Ectodermal cell (in vitro differentiated cells): ENCODE measurements at regions not wholly inside any gene's neighbourhood (a gene's known extent, or its start where the extent isn't known, plus 50 kb on each side); places are given as distances from the start of the nearest gene placed in this dataset.
"Not testable (repeated sequence)": the region's sequence is repeated elsewhere in the genome, so short reads cannot be mapped to it uniquely, and the experiment has no call there.

Experiments used
- H3K27ac ChIP-seq: 2 replicates; pipeline ENCODE4 v1.7.0; 2013; ENCODE audit warnings: mild to moderate bottlenecking, low read depth, low read length; ENCODE audit not compliant: insufficient read depth, poor library complexity, severe bottlenecking
- H3K27me3 ChIP-seq: 2 replicates; pipeline ENCODE4 v1.7.0; 2013; ENCODE audit warnings: mild to moderate bottlenecking, low read length; ENCODE audit not compliant: insufficient read depth, control insufficient read depth, poor library complexity, severe bottlenecking
- H3K36me3 ChIP-seq: one replicate; pipeline ENCODE4 v1.7.0; 2013; ENCODE audit warnings: low read length; ENCODE audit not compliant: control insufficient read depth, insufficient read depth
- H3K4me1 ChIP-seq: one replicate; pipeline ENCODE4 v1.7.0; 2013; ENCODE audit warnings: low read length; ENCODE audit not compliant: control insufficient read depth, insufficient read depth
- H3K4me3 ChIP-seq: 2 replicates; pipeline ENCODE4 v1.7.0; 2013; ENCODE audit warnings: low read depth, low read length, control low read depth; ENCODE audit not compliant: insufficient read depth
- H3K9me3 ChIP-seq: 2 replicates; pipeline ENCODE4 v1.7.0; 2013; ENCODE audit warnings: mild to moderate bottlenecking, low read length, moderate library complexity; ENCODE audit not compliant: control insufficient read depth
- WGBS, 2 experiments: methylation state at CpG; one replicate each; pipeline ENCODE4 v1.1.7; 2013; ENCODE audit warnings: missing lambda C conversion rate in 2 of 2; 5-methylcytosine and 5-hydroxymethylcytosine counted together

GRCh38 chr6:12537389-12537788 is 179.2 kb upstream of the PHACTR1 start:
- Histone ChIP-seq H3K9me3 (no peaks in the 10 kb centered on the region), H3K27me3 (no peaks in the 10 kb centered on the region), H3K4me3 (no peak overlapping the region), H3K36me3 (no peaks in the 10 kb centered on the region), H3K27ac (no peak overlapping the region), H3K4me1 (no peaks in the 10 kb centered on the region)
- WGBS, 2 experiments: 89% methylated on average over 4 of the region's 5 CpGs

- H3K4me3 ChIP-seq: no peak overlapping the region
- no peaks in the 10 kb centered on the region for H3K4me1 ChIP-seq
- no peaks in the 10 kb centered on the region for H3K27me3 ChIP-seq
- H3K9me3 ChIP-seq: no peaks in the 10 kb centered on the region
- no peak overlapping the region for H3K27ac ChIP-seq
- no peaks in the 10 kb centered on the region for H3K36me3 ChIP-seq
- 93 to 96% methylated on average over 9 of the region's 9 CpGs for WGBS, 2 experiments
Measured at GRCh38 chr6:12538881-12539357, 177.6 kb upstream of the PHACTR1 start.

- H3K4me3 ChIP-seq, H3K27me3 ChIP-seq: not testable (repeated sequence)
- WGBS, 2 experiments: 93 to 100% methylated on average over 3 to 4 of the region's 4 CpGs
Measured at GRCh38 chr6:12542319-12543115, 174.1 kb upstream of the PHACTR1 start.

DNA sequence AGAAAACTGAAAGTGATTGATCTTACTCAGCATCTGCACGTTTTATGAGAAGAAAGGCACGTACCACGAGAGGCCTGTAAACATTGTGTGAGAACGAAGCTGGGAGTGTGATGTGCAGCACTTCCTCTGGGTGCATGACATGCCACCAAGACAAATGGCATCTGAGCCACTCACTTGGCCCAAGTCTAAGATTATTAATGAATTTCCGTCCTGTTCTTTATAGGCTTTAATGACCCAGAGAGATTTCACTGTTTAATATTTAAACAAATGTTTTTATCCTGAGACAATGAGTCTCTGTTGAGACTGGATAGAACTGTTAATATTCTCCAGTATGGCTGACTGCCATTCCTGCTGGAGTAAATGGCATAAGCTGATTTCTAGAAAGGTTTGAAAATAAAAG is 172.6 kb upstream of the PHACTR1 start:
- H3K4me3 ChIP-seq: no peak overlapping the region
- no peaks in the 10 kb centered on the region for H3K9me3 ChIP-seq
- H3K4me1 ChIP-seq: no peaks in the 10 kb centered on the region
- WGBS, 2 experiments: 91 to 92% methylated on average over 5 of the region's 5 CpGs
- H3K36me3 ChIP-seq: no peaks in the 10 kb centered on the region
- H3K27ac ChIP-seq: no peak overlapping the region
- no peaks in the 10 kb centered on the region for H3K27me3 ChIP-seq

More at GRCh38 chr6:12542319-12543115, 174.1 kb upstream of the PHACTR1 start:
- not testable (repeated sequence) for H3K4me1 ChIP-seq, H3K36me3 ChIP-seq, H3K27ac ChIP-seq, H3K9me3 ChIP-seq

GRCh38 chr6:12544821-12545565 is 171.6 kb upstream of the PHACTR1 start:
- Histone ChIP-seq H3K27ac (no peak overlapping the region), H3K4me1 (no peaks in the 10 kb centered on the region), H3K9me3 (no peaks in the 10 kb centered on the region), H3K27me3 (no peaks in the 10 kb centered on the region), H3K36me3 (no peaks in the 10 kb centered on the region), H3K4me3 (no peak overlapping the region)
- 92 to 97% methylated on average over 2 of the region's 3 CpGs for WGBS, 2 experiments

- Histone ChIP-seq H3K4me3 (no peak overlapping the region), H3K4me1 (no peaks in the 10 kb centered on the region), H3K27ac (no peak overlapping the region), H3K27me3 (no peaks in the 10 kb centered on the region), H3K9me3 (no peaks in the 10 kb centered on the region), H3K36me3 (no peaks in the 10 kb centered on the region)
- 95% methylated on average over 2 of the region's 2 CpGs for WGBS, 2 experiments
Measured at GRCh38 chr6:12545619-12546409, 170.8 kb upstream of the PHACTR1 start.

DNA sequence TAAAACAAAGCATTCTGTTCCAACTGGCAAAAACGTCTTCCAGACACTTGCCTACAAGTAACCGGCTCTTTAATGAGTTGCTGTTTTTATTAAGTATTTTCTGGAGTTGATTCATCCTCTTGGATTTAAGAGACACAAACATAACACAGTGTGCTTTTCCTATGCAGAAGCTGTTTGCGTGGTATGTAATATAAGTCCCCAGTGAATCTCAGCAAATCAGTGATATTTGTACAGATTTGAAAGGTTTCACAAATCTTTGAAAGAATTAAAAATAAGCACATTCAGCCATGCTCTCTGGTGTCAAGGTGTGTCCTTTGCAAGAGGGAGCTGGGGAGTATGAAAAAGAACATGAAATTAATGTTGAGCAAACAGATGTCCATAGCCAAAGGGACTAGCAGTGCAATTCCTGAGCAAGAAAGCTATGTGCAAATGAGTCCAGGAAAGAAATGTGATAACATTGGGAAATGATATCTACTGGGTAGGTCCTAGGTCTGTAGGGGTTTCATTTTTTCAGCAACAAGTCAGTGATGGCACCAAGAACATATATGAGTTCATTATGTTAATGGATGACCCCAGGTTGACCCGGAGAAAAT is 170.1 kb upstream of the PHACTR1 start:
- no peaks in the 10 kb centered on the region for H3K27me3 ChIP-seq
- H3K36me3 ChIP-seq: no peaks in the 10 kb centered on the region
- H3K9me3 ChIP-seq: no peaks in the 10 kb centered on the region
- no peak overlapping the region for H3K27ac ChIP-seq
- 94 to 96% methylated on average over 3 to 4 of the region's 4 CpGs for WGBS, 2 experiments
- H3K4me1 ChIP-seq: no peaks in the 10 kb centered on the region
- H3K4me3 ChIP-seq: no peak overlapping the region

GRCh38 chr6:12548526-12548925 is 168.0 kb upstream of the PHACTR1 start:
- H3K36me3 ChIP-seq: no peaks in the 10 kb centered on the region
- no peaks in the 10 kb centered on the region for H3K4me1 ChIP-seq
- WGBS, 2 experiments: 88 to 93% methylated on average over 2 of the region's 2 CpGs
- H3K9me3 ChIP-seq: no peaks in the 10 kb centered on the region
- no peak overlapping the region for H3K27ac ChIP-seq
- H3K27me3 ChIP-seq: no peaks in the 10 kb centered on the region
- H3K4me3 ChIP-seq: no peak overlapping the region

DNA sequence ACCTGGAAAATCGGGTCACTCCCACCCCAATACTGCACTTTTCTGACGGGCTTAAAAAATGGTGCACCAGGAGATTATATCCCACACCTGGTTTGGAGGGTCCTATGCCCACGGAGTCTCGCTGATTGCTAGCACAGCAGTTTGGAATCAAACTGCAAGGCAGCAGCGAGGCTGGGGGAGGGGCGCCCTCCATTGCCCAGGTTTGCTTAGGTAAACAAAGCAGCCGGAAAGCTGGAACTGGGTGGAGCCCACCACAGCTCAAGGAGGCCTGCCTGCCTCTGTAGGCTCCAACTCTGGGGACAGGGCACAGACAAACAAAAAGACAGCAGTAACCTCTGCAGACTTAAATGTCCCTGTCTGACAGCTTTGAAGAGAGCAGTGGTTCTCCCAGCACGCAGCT is 167.1 kb upstream of the PHACTR1 start:
- H3K9me3 ChIP-seq, H3K4me1 ChIP-seq, H3K27ac ChIP-seq, H3K4me3 ChIP-seq, H3K27me3 ChIP-seq, H3K36me3 ChIP-seq: not testable (repeated sequence)
- 91 to 94% methylated on average over 8 of the region's 8 CpGs for WGBS, 2 experiments
